Neural crest cell (in vitro differentiated cells): ENCODE measurements at regions not wholly inside any gene's neighbourhood (a gene's known extent, or its start where the extent isn't known, plus 50 kb on each side); places are given as distances from the start of the nearest gene placed in this dataset.
"Not testable (repeated sequence)": the region's sequence is repeated elsewhere in the genome, so short reads cannot be mapped to it uniquely, and the experiment has no call there.

Experiments
- DNase-seq: peaks from one replicate; pipeline ENCODE4 v3.0.0; 2021; ENCODE audit warnings: low read depth, mixed read lengths, low spot score
- H3K27ac Mint-ChIP-seq: one replicate; pipeline ENCODE4 v1.8.0; 2021; ENCODE audit warnings: mild to moderate bottlenecking, mixed read lengths; ENCODE audit not compliant: unreplicated experiment
- H3K27me3 Mint-ChIP-seq: 2 replicates; pipeline ENCODE4 v1.8.0; 2021; ENCODE audit warnings: low read depth, mild to moderate bottlenecking, mixed read lengths
- H3K36me3 Mint-ChIP-seq: 2 replicates; pipeline ENCODE4 v1.8.0; 2021; ENCODE audit warnings: low read depth, mild to moderate bottlenecking, mixed read lengths
- H3K4me1 Mint-ChIP-seq: 2 replicates; pipeline ENCODE4 v1.8.0; 2021; ENCODE audit warnings: mixed read lengths
- H3K4me3 Mint-ChIP-seq: one replicate; pipeline ENCODE4 v1.8.0; 2021; ENCODE audit warnings: mild to moderate bottlenecking, mixed read lengths
- H3K9me3 Mint-ChIP-seq: 2 replicates; pipeline ENCODE4 v1.8.0; 2021; ENCODE audit warnings: mixed read lengths
- CTCF ChIP-seq: fragments of 200-600 bp; sonication (generic); conservative IDR thresholded peaks from 2 replicates; pipeline ENCODE4 v1.5.0; 2021; ENCODE audit warnings: antibody characterized with exemption, mild to moderate bottlenecking

GRCh38 chr11:24171869-24172268, 325.0 kb upstream of the LUZP2 start:
- Mint-ChIP-seq H3K9me3 (no peaks in the 10 kb centered on the region), H3K27me3 (no peaks in the 10 kb centered on the region), H3K4me1 (no peaks in the 10 kb centered on the region), H3K27ac (no peak overlapping the region), H3K36me3 (no peaks in the 10 kb centered on the region), H3K4me3 (no peak overlapping the region)
- DNase-seq, result no peak
- no peak for TF ChIP-seq CTCF

GRCh38 chr11:24181395-24182047, 315.3 kb upstream of the LUZP2 start:
- H3K4me1 Mint-ChIP-seq, result no peaks in the 10 kb centered on the region
- no peak for DNase-seq
- H3K36me3 Mint-ChIP-seq, result no peaks in the 10 kb centered on the region
- H3K4me3 Mint-ChIP-seq, result no peak overlapping the region
- no peaks in the 10 kb centered on the region for H3K27me3 Mint-ChIP-seq
- TF ChIP-seq CTCF, result no peak
- no peak overlapping the region for H3K27ac Mint-ChIP-seq
- peaks cover 4% of the 10 kb centered on the region for H3K9me3 Mint-ChIP-seq

GRCh38 chr11:24185535-24185934, 311.3 kb upstream of the LUZP2 start:
- not testable (repeated sequence) for H3K27ac Mint-ChIP-seq, H3K4me3 Mint-ChIP-seq, H3K9me3 Mint-ChIP-seq, DNase-seq, H3K36me3 Mint-ChIP-seq, H3K27me3 Mint-ChIP-seq, H3K4me1 Mint-ChIP-seq

GRCh38 chr11:24196733-24197132, 300.1 kb upstream of the LUZP2 start:
- peaks cover 10% of the 10 kb centered on the region for H3K9me3 Mint-ChIP-seq
- H3K27me3 Mint-ChIP-seq, result no peaks in the 10 kb centered on the region
- H3K36me3 Mint-ChIP-seq, result peaks cover 4% of the 10 kb centered on the region
- DNase-seq, result no peak
- H3K27ac Mint-ChIP-seq, result no peak overlapping the region
- no peak overlapping the region for H3K4me3 Mint-ChIP-seq
- TF ChIP-seq CTCF, result no peak
- H3K4me1 Mint-ChIP-seq, result no peaks in the 10 kb centered on the region

- Mint-ChIP-seq H3K27ac (no peak overlapping the region), H3K36me3 (no peaks in the 10 kb centered on the region), H3K9me3 (peaks cover 2% of the 10 kb centered on the region), H3K4me1 (no peaks in the 10 kb centered on the region), H3K4me3 (no peak overlapping the region), H3K27me3 (no peaks in the 10 kb centered on the region)
- TF ChIP-seq CTCF, result no peak
- DNase-seq, result no peak
Measured at GRCh38 chr11:24198481-24198880, 298.4 kb upstream of the LUZP2 start.

GRCh38 chr11:24199461-24199860, 297.4 kb upstream of the LUZP2 start:
- no peaks in the 10 kb centered on the region for H3K4me1 Mint-ChIP-seq
- peaks cover 2% of the 10 kb centered on the region for H3K9me3 Mint-ChIP-seq
- no peak overlapping the region for H3K4me3 Mint-ChIP-seq
- no peak for TF ChIP-seq CTCF
- DNase-seq, result no peak
- H3K36me3 Mint-ChIP-seq, result no peaks in the 10 kb centered on the region
- H3K27ac Mint-ChIP-seq, result no peak overlapping the region
- H3K27me3 Mint-ChIP-seq, result no peaks in the 10 kb centered on the region
